DOHH2 (cell line): ENCODE measurements at regions not wholly inside any gene's neighbourhood (a gene's known extent, or its start where the extent isn't known, plus 50 kb on each side); places are given as distances from the start of the nearest gene placed in this dataset.

Experiments
- EZH2phosphoT487 ChIP-seq: fragments of 200-600 bp; sonication (generic); IDR thresholded peaks from 2 replicates; pipeline ENCODE4 v1.6.1; 2017; ENCODE audit warnings: borderline replicate concordance, mild to moderate bottlenecking, antibody characterized with exemption, low read length, moderate library complexity, mixed read lengths
- TF ChIP-seq, protein P1 (sequence below): fragments of 200-600 bp; sonication (generic); IDR thresholded peaks from one replicate; pipeline ENCODE4 v1.5.1; 2014; ENCODE audit warnings: antibody characterized with exemption, mild to moderate bottlenecking, low read depth, low read length; ENCODE audit not compliant: poor library complexity, severe bottlenecking

DNA sequence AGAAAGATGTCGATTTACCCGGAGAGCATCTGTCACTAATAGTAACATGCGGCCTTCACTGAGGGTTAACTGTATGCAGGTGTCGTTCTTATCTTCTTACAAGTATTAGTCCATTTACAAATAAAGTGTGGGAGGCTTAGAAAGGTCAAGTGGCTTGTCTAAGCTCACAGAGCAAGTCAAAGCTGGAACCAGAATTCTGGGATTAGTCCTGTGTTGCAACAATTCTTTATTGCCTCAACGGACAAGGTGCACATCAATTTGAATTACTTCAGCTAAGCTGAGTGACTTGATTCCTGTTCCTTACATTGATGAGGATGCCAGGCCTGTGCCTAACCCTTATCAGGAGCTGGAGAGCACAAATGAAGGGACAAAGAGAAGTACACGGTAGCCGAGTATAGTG, 1193.6 kb downstream of the UQCRFS1 start:
- TF ChIP-seq, protein P1, sequence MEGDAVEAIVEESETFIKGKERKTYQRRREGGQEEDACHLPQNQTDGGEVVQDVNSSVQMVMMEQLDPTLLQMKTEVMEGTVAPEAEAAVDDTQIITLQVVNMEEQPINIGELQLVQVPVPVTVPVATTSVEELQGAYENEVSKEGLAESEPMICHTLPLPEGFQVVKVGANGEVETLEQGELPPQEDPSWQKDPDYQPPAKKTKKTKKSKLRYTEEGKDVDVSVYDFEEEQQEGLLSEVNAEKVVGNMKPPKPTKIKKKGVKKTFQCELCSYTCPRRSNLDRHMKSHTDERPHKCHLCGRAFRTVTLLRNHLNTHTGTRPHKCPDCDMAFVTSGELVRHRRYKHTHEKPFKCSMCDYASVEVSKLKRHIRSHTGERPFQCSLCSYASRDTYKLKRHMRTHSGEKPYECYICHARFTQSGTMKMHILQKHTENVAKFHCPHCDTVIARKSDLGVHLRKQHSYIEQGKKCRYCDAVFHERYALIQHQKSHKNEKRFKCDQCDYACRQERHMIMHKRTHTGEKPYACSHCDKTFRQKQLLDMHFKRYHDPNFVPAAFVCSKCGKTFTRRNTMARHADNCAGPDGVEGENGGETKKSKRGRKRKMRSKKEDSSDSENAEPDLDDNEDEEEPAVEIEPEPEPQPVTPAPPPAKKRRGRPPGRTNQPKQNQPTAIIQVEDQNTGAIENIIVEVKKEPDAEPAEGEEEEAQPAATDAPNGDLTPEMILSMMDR, result no peak
- no peak for TF ChIP-seq EZH2phosphoT487
